GM13976 (cell line): ENCODE measurements at regions not wholly inside any gene's neighbourhood (a gene's known extent, or its start where the extent isn't known, plus 50 kb on each side); places are given as distances from the start of the nearest gene placed in this dataset.

Source experiments
- DNase-seq: peaks from one replicate; pipeline ENCODE4 v3.0.0; 2012; ENCODE audit warnings: low spot score
- in situ Hi-C: fragments of 300-500 bp; cut with MboI; formaldehyde crosslinking; loops from one replicate; pipeline ENCODE4 v1.12.0; 2022; ENCODE audit warnings: low sequenced_read_pairs, mixed read lengths, inconsistent platforms; ENCODE audit not compliant: unreplicated experiment
- TF ChIP-seq, protein P1 (sequence below): IDR thresholded peaks from 2 replicates; pipeline ENCODE4 v1.5.1; 2012; ENCODE audit warnings: borderline replicate concordance, mild to moderate bottlenecking; ENCODE audit not compliant: insufficient read depth; ENCODE audit errors: extremely low read depth, missing control alignments, control extremely low read depth

GRCh38 chr4:1466034-1466862 lies 60.0 kb upstream of the NKX1-1 start:
- in situ Hi-C loops, result no loop called here
- TF ChIP-seq, protein P1, sequence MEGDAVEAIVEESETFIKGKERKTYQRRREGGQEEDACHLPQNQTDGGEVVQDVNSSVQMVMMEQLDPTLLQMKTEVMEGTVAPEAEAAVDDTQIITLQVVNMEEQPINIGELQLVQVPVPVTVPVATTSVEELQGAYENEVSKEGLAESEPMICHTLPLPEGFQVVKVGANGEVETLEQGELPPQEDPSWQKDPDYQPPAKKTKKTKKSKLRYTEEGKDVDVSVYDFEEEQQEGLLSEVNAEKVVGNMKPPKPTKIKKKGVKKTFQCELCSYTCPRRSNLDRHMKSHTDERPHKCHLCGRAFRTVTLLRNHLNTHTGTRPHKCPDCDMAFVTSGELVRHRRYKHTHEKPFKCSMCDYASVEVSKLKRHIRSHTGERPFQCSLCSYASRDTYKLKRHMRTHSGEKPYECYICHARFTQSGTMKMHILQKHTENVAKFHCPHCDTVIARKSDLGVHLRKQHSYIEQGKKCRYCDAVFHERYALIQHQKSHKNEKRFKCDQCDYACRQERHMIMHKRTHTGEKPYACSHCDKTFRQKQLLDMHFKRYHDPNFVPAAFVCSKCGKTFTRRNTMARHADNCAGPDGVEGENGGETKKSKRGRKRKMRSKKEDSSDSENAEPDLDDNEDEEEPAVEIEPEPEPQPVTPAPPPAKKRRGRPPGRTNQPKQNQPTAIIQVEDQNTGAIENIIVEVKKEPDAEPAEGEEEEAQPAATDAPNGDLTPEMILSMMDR, result no peak
- no peak for DNase-seq

GRCh38 chr4:1465173-1466033 lies 59.2 kb upstream of the NKX1-1 start:
- in situ Hi-C loops, result no loop called here
- no peak for DNase-seq
- TF ChIP-seq, protein P1, result no peak

- in situ Hi-C loops, result no loop called here
- no peak for DNase-seq
- TF ChIP-seq, protein P1, result no peak
Observed at GRCh38 chr4:1464581-1465171, 58.4 kb upstream of the NKX1-1 start.

GRCh38 chr4:1463927-1464540 lies 57.8 kb upstream of the NKX1-1 start:
- DNase-seq, result no peak
- in situ Hi-C loops, result no loop called here
- TF ChIP-seq, protein P1, result no peak

DNA sequence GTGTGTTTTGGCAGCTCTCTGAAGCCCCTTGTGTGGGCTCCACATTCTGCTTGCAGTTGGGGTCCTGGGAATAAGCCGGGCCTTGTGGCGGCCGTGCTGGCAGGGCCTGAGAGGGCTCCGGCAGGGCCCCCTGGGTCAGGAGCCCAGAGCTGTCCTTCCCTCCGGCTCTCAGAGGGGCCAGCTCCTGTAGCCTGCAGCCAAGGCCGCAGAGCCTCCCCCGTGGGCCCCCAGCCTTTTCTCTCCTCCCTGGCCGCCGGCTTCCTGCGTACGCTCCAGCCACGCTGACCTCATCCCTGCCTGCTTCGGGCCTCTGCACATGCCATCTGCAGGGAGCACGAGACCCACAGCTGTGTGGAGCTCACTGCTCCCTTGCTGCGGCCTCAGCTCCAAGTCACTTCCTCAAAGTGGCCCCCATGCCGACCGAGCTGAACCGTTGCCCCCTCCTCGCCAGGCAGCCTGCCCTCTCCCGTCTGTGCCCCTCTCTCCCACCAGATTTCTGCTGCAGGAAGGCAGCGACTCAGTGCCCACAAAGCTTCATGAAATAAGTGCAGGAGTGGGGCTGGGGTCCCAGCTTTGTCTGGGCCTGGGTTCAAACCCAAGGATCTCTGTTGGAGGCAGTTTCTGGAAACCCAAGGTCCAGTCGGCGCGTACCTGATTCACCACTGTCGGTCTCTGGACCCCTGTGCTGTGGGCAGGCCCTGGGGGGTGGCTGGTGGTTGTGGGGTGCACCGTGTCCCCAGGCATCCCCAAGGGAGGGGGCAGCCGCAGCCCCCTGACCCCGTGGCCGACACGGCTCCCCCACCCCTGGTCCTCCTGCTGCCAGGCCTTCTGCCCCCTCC lies 57.1 kb upstream of the NKX1-1 start:
- in situ Hi-C loops, result no loop called here
- no peak for DNase-seq
- TF ChIP-seq, protein P1, result no peak
